ENCODE measurements at regions not wholly inside any gene's neighbourhood (a gene's known extent, or its start where the extent isn't known, plus 50 kb on each side); places are given as distances from the start of the nearest gene placed in this dataset.

DNA sequence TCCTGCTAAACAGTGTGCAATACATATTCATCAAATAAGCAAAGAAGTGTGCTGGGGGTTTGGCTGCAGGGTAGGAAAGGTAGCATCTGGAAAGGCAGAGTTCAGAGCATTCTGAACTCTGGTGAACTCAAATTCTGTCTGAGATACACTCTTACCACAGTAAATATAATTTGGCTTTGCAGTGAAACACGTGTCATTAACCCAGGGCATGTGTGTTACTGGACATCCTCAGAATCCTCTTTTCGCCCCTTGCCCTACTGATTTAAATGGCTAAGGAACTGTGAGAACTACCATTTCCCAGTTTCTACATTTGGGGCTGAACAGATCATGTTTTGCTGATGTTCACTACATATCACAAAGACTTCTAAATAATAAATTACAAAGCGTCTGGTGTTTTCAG is 562.8 kb upstream of the SGCG start (continued):
- no peak for TF ChIP-seq CHD7 (IDR thresholded peaks at IDR 0.05; ENCODE audit: insufficient replicate concordance, low read length)
- no peak for TF ChIP-seq TCF12 (IDR thresholded peaks at IDR 0.05; ENCODE audit: low read depth, low read length)
- TF ChIP-seq EZH2 (IDR thresholded peaks at IDR 0.05; ENCODE audit: low read depth, low read length, severe bottlenecking) = no peak
- no peak for TF ChIP-seq TBP (IDR thresholded peaks at IDR 0.05; ENCODE audit: low read depth, low read length)
- TF ChIP-seq CHD1 (IDR thresholded peaks at IDR 0.05; ENCODE audit: low read depth, low read length) = no peak
- no peak for TF ChIP-seq ASH2L (IDR thresholded peaks at IDR 0.05; ENCODE audit: low read length)
- no peak for TF ChIP-seq TEAD4 (IDR thresholded peaks at IDR 0.05; ENCODE audit: low read depth, low read length)
- TF ChIP-seq SAP30 (IDR thresholded peaks at IDR 0.05; ENCODE audit: insufficient read depth, insufficient replicate concordance, low read length) = no peak
- TF ChIP-seq RAD21 (IDR thresholded peaks at IDR 0.05 in 1 of 2, conservative IDR thresholded peaks at IDR 0.05 in 1 of 2; ENCODE audit: low read depth in 2 of 2, low read length in 2 of 2) = no peak
- TF ChIP-seq HDAC2 (IDR thresholded peaks at IDR 0.05; ENCODE audit: borderline replicate concordance in 1 of 2, low read depth in 2 of 2, low read length in 2 of 2) = no peak
